Vagina (tissue), 2 donors: ENCODE measurements at regions not wholly inside any gene's neighbourhood (a gene's known extent, or its start where the extent isn't known, plus 50 kb on each side); places are given as distances from the start of the nearest gene placed in this dataset.

Experiments used
- DNase-seq, 2 donors: peaks; one replicate each; pipeline ENCODE4 v3.0.0-alpha.2; 2017; ENCODE audit errors: extremely low spot score in 2 of 2
- H3K27ac ChIP-seq: fragments of 200-600 bp; sonication (generic); one replicate; pipeline ENCODE4 v1.5.1; 2019
- H3K27me3 ChIP-seq: fragments of 200-600 bp; sonication (generic); one replicate; pipeline ENCODE4 v1.5.1; 2019
- H3K36me3 ChIP-seq, 2 donors: fragments of 200-600 bp; sonication (generic); one replicate each; pipeline ENCODE4 v1.5.1; 2017 to 2019
- H3K4me1 ChIP-seq: fragments of 200-600 bp; sonication (generic); one replicate; pipeline ENCODE4 v1.5.1; 2019
- H3K4me3 ChIP-seq, 2 donors: fragments of 200-600 bp; sonication (generic); 1 replicate in 1 of 2; 2 replicates in 1 of 2; pipeline ENCODE4 v1.5.1; 2016 to 2019
- H3K9me3 ChIP-seq: fragments of 200-600 bp; sonication (generic); one replicate; pipeline ENCODE4 v1.5.1; 2019
- CTCF ChIP-seq, 3 experiments: fragments of 450-650 bp in 2 of 3; fragments of 200-600 bp in 1 of 3; sonication (generic) in 1 of 3; IDR thresholded peaks; one replicate each; pipeline ENCODE4 v1.5.1; 2017 to 2019; ENCODE audit warnings: antibody characterized with exemption in 3 of 3, mild to moderate bottlenecking in 2 of 3, moderate library complexity in 2 of 3
- POLR2A ChIP-seq, 2 donors: fragments of 450-650 bp; IDR thresholded peaks; one replicate each; pipeline ENCODE4 v1.6.1; 2017; ENCODE audit warnings: antibody characterized with exemption in 2 of 2, mild to moderate bottlenecking in 2 of 2, moderate library complexity in 2 of 2
- POLR2AphosphoS5 ChIP-seq, 2 donors: sonication (generic); formaldehyde crosslinking; IDR thresholded peaks; one replicate each; pipeline ENCODE4 v1.9.0; 2017; ENCODE audit warnings: antibody characterized with exemption in 2 of 2, mild to moderate bottlenecking in 2 of 2, low read depth in 1 of 2; ENCODE audit not compliant: insufficient read depth in 1 of 2
- intact Hi-C: fragments of 100-400 bp; cut with DNase I; formaldehyde crosslinking; loops from one replicate; pipeline ENCODE4 v1.15.1; 2023

DNA sequence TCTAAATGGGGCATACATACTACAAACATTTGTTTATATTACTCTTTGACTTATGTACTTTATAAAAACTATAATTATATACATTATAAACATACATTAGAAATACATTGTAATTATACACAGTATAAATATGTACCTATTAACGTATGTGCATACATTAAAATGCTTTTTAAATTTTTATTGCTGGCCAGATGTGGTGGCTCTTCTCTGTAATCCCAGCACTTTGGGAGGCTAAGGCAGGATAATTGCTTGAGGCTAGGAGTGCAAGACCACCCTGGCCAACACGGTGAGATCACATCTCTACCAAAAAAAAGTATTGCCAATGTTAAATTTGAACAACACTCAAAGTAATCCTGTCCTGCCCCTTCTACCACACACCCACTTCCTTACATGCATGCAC is 1037.0 kb downstream of the GRM8 start:
- H3K27me3 ChIP-seq: no peaks in the 10 kb centered on the region
- DNase-seq: no peak
- no peaks in the 10 kb centered on the region for H3K4me1 ChIP-seq
- intact Hi-C loops: no loop called here
- no peak overlapping the region for H3K27ac ChIP-seq
- H3K4me3 ChIP-seq: no peak overlapping the region
- no peaks in the 10 kb centered on the region for H3K36me3 ChIP-seq
- TF ChIP-seq CTCF (IDR thresholded peaks at IDR 0.05) (no peak), POLR2A (IDR thresholded peaks at IDR 0.05) (no peak), POLR2AphosphoS5 (IDR thresholded peaks at IDR 0.05; ENCODE audit: insufficient read depth in 1 of 2, low read depth in 1 of 2) (no peak)
- H3K9me3 ChIP-seq: no peaks in the 10 kb centered on the region

GRCh38 chr7:126213876-126214275 is 1038.9 kb downstream of the GRM8 start:
- H3K27ac ChIP-seq: no peak overlapping the region
- no peaks in the 10 kb centered on the region for H3K36me3 ChIP-seq
- intact Hi-C loops: no loop called here
- H3K4me3 ChIP-seq: no peak overlapping the region
- DNase-seq: no peak
- H3K27me3 ChIP-seq: no peaks in the 10 kb centered on the region
- no peaks in the 10 kb centered on the region for H3K4me1 ChIP-seq
- no peaks in the 10 kb centered on the region for H3K9me3 ChIP-seq
- TF ChIP-seq CTCF (IDR thresholded peaks at IDR 0.05) (no peak), POLR2A (IDR thresholded peaks at IDR 0.05) (no peak), POLR2AphosphoS5 (IDR thresholded peaks at IDR 0.05; ENCODE audit: insufficient read depth in 1 of 2, low read depth in 1 of 2) (no peak)

DNA sequence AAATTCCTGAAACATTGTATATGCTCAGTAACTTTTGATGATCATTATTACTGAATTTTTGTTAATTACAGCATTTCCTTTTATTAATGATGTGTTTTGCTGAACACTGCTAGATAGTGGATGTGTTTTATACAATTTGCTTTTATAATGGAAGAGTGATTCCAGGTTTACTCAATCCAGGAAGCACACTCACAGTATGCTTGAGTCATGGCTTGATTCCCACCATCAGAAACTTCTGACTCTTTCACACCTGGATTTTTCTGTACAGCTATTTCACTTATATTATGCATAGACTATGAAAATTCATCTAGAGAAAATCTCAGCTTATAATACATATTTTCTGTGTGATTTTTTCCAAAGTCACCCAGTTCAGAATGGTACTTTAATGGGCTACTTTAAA is 1040.9 kb downstream of the GRM8 start:
- no peak overlapping the region for H3K27ac ChIP-seq
- no peaks in the 10 kb centered on the region for H3K36me3 ChIP-seq
- no peak for DNase-seq
- no peaks in the 10 kb centered on the region for H3K27me3 ChIP-seq
- intact Hi-C loops: no loop called here
- H3K4me1 ChIP-seq: no peaks in the 10 kb centered on the region
- no peaks in the 10 kb centered on the region for H3K9me3 ChIP-seq
- TF ChIP-seq CTCF (IDR thresholded peaks at IDR 0.05) (no peak), POLR2AphosphoS5 (IDR thresholded peaks at IDR 0.05; ENCODE audit: insufficient read depth in 1 of 2, low read depth in 1 of 2) (no peak), POLR2A (IDR thresholded peaks at IDR 0.05) (no peak)
- no peak overlapping the region for H3K4me3 ChIP-seq

DNA sequence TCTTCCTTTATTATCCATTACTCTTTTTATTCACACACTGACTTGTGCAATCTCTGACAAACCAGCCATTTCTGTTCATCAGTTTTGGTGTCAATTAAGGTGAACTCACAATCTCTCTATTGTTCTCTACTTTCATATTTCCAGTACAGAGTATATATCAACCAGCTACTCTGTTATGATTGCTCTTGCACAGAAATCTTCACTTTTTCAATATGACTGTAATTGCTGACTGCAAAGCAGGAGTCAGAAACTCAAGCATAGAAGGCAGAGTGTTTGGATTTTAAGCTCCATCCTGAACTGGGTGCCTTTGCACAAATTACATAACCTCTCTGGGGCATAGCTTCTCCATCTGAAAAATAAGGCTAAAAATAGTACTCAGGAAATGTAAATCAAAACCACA is 1042.0 kb downstream of the GRM8 start:
- no peak for DNase-seq
- intact Hi-C loops: no loop called here
- TF ChIP-seq POLR2A (IDR thresholded peaks at IDR 0.05): no peak
- no peak for TF ChIP-seq POLR2AphosphoS5 (IDR thresholded peaks at IDR 0.05; ENCODE audit: insufficient read depth in 1 of 2, low read depth in 1 of 2)
- TF ChIP-seq CTCF (IDR thresholded peaks at IDR 0.05): no peak
- Histone ChIP-seq H3K4me3 (no peak overlapping the region), H3K9me3 (no peaks in the 10 kb centered on the region), H3K4me1 (no peaks in the 10 kb centered on the region), H3K27ac (no peak overlapping the region), H3K36me3 (no peaks in the 10 kb centered on the region), H3K27me3 (no peaks in the 10 kb centered on the region)

DNA sequence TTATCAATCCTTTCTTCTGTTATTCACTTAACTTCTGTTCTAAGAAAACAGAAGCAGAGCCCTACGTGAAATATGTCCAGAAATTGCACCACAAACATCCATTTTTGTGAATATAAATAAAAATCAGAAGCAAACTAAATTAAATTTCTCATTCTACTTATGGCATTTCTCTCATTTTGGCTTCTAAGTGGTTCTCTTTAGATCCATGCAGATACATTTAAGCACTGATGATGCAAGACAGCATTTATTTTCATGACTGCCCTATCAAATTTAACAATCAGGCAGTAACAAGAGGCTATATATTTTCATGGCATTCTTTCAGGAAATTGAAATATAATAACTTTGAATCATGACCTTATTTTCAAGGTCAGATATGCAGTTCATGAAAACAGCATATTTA is 1049.6 kb downstream of the GRM8 start:
- Histone ChIP-seq H3K27ac (no peak overlapping the region), H3K9me3 (no peaks in the 10 kb centered on the region), H3K27me3 (no peaks in the 10 kb centered on the region), H3K36me3 (no peaks in the 10 kb centered on the region), H3K4me3 (no peak overlapping the region), H3K4me1 (no peaks in the 10 kb centered on the region)
- DNase-seq: no peak
- TF ChIP-seq POLR2A (IDR thresholded peaks at IDR 0.05) (no peak), POLR2AphosphoS5 (IDR thresholded peaks at IDR 0.05; ENCODE audit: insufficient read depth in 1 of 2, low read depth in 1 of 2) (no peak), CTCF (IDR thresholded peaks at IDR 0.05) (no peak)
- intact Hi-C loops: no loop called here
